HT1080 (cell line): ENCODE measurements at regions not wholly inside any gene's neighbourhood (a gene's known extent, or its start where the extent isn't known, plus 50 kb on each side); places are given as distances from the start of the nearest gene placed in this dataset. TPM values are rescaled to one million over a fixed set of nuclear protein-coding genes. Genes with fewer than 3 reads are reported as not detected.

Experiments used
- small RNA-seq: library from RNA; depleted of rRNA; stranded (forward); fragments of <200 nt; gene quantifications from one replicate; pipeline ENCODE3, GENCODE V24; 2014

Small RNA genes lying in the stretch of these regions (small RNA-seq; reads per million reads assigned to genes)
- not detected for gene RF02109
- not detected for gene RF02110
